GM23338 (cell line): ENCODE measurements at regions not wholly inside any gene's neighbourhood (a gene's known extent, or its start where the extent isn't known, plus 50 kb on each side); places are given as distances from the start of the nearest gene placed in this dataset.

Experiments used
- ATAC-seq: fragments of 200-7000 bp; cut with Tn5 transposase; 3 replicates; pipeline ENCODE4 v1.9.1; 2020
- DNase-seq: peaks from one replicate; pipeline ENCODE4 v3.0.0-alpha.2; 2015; ENCODE audit warnings: low spot score
- H2AFZ ChIP-seq: fragments of 200-600 bp; sonication (generic); 2 replicates; pipeline ENCODE4 v1.8.0; 2016; ENCODE audit warnings: antibody characterized with exemption, mild to moderate bottlenecking, moderate library complexity
- H3F3A ChIP-seq: fragments of 200-600 bp; sonication (generic); replicated peaks from 2 replicates; pipeline ENCODE4 v1.8.0; 2017; ENCODE audit warnings: antibody characterized with exemption, mixed run types, low read depth
- H3K27ac ChIP-seq: fragments of 200-600 bp; sonication (generic); 2 replicates; pipeline ENCODE4 v1.6.1; 2016; ENCODE audit warnings: low read depth
- H3K27me3 ChIP-seq: fragments of 200-600 bp; sonication (generic); 2 replicates; pipeline ENCODE4 v1.8.0; 2016; ENCODE audit warnings: mild to moderate bottlenecking, mixed run types, moderate library complexity; ENCODE audit not compliant: insufficient read depth
- H3K36me3 ChIP-seq: fragments of 200-600 bp; sonication (generic); 2 replicates; pipeline ENCODE4 v1.8.0; 2016; ENCODE audit warnings: mild to moderate bottlenecking; ENCODE audit not compliant: insufficient read depth
- H3K4me1 ChIP-seq: fragments of 200-600 bp; sonication (generic); 2 replicates; pipeline ENCODE4 v1.8.0; 2016; ENCODE audit warnings: mild to moderate bottlenecking, moderate library complexity; ENCODE audit not compliant: insufficient read depth
- H3K4me2 ChIP-seq: fragments of 200-600 bp; sonication (generic); 2 replicates; pipeline ENCODE4 v1.7.1; 2017; ENCODE audit warnings: mixed run types
- H3K4me3 ChIP-seq: fragments of 200-600 bp; sonication (generic); 2 replicates; pipeline ENCODE4 v1.6.1; 2016; ENCODE audit warnings: mixed run types
- H3K79me2 ChIP-seq: fragments of 200-600 bp; sonication (generic); replicated peaks from 2 replicates; pipeline ENCODE4 v1.8.0; 2017; ENCODE audit warnings: mild to moderate bottlenecking; ENCODE audit not compliant: insufficient read depth
- H3K9me2 ChIP-seq: fragments of 200-600 bp; sonication (generic); 2 replicates; pipeline ENCODE4 v1.8.0; 2017; ENCODE audit not compliant: insufficient read depth
- H4K20me1 ChIP-seq: fragments of 200-600 bp; sonication (generic); replicated peaks from 2 replicates; pipeline ENCODE4 v1.8.0; 2017; ENCODE audit warnings: mild to moderate bottlenecking; ENCODE audit not compliant: insufficient read depth
- H3K27ac Mint-ChIP-seq: 2 replicates; pipeline ENCODE4 v1.8.0; 2020; ENCODE audit warnings: inconsistent platforms, mild to moderate bottlenecking, moderate library complexity, mixed read lengths
- H3K27me3 Mint-ChIP-seq: 3 replicates; pipeline ENCODE4 v1.8.0; 2022; ENCODE audit warnings: low read depth, mild to moderate bottlenecking, moderate library complexity, mixed read lengths, inconsistent platforms; ENCODE audit not compliant: insufficient read depth, poor library complexity
- H3K36me3 Mint-ChIP-seq: 3 replicates; pipeline ENCODE4 v1.8.0; 2021; ENCODE audit warnings: low read depth, mild to moderate bottlenecking, inconsistent platforms, moderate library complexity, mixed read lengths
- H3K4me1 Mint-ChIP-seq: 3 replicates; pipeline ENCODE4 v1.8.0; 2020; ENCODE audit warnings: mild to moderate bottlenecking, inconsistent platforms, mixed read lengths
- H3K4me3 Mint-ChIP-seq: 3 replicates; pipeline ENCODE4 v1.8.0; 2021; ENCODE audit warnings: moderate library complexity, mild to moderate bottlenecking, inconsistent platforms, mixed read lengths
- H3K9me3 Mint-ChIP-seq: 3 replicates; pipeline ENCODE4 v1.8.0; 2020; ENCODE audit warnings: moderate library complexity, mild to moderate bottlenecking, inconsistent platforms, mixed read lengths
- CREB1 ChIP-seq: fragments of 250-450 bp; sonication (Bioruptor Pico); IDR thresholded peaks from 2 replicates; pipeline ENCODE4 v1.5.0; 2020; ENCODE audit warnings: low read depth, mild to moderate bottlenecking, moderate library complexity
- EZH2 ChIP-seq: fragments of 200-600 bp; sonication (generic); IDR thresholded peaks from one replicate; pipeline ENCODE4 v1.8.0; 2017; ENCODE audit warnings: antibody characterized with exemption, mild to moderate bottlenecking, low read depth; ENCODE audit not compliant: unreplicated experiment
- EZH2phosphoT487 ChIP-seq: fragments of 200-600 bp; sonication (generic); IDR thresholded peaks from one replicate; pipeline ENCODE4 v1.8.1; 2018; ENCODE audit warnings: antibody characterized with exemption; ENCODE audit not compliant: unreplicated experiment
- JUNB ChIP-seq: IDR thresholded peaks from one replicate; pipeline ENCODE4 v1.6.1; 2016; ENCODE audit warnings: antibody characterized with exemption; ENCODE audit not compliant: unreplicated experiment
- NANOG ChIP-seq: IDR thresholded peaks from 2 replicates; pipeline ENCODE4 v1.6.1; 2016; ENCODE audit warnings: antibody characterized with exemption, borderline replicate concordance
- POLR2AphosphoS5 ChIP-seq: IDR thresholded peaks from 2 replicates; pipeline ENCODE4 v1.6.1; 2016; ENCODE audit warnings: antibody characterized with exemption, low read depth
- STAT1 ChIP-seq: IDR thresholded peaks from one replicate; pipeline ENCODE4 v1.6.1; 2016; ENCODE audit warnings: antibody characterized with exemption; ENCODE audit not compliant: unreplicated experiment
- ZNF114 ChIP-seq: fragments of 250-450 bp; sonication (Bioruptor Pico); IDR thresholded peaks from 2 replicates; pipeline ENCODE4 v1.5.0; 2020; ENCODE audit warnings: mild to moderate bottlenecking, moderate library complexity
- ZNF331 ChIP-seq: fragments of 250-450 bp; sonication (Bioruptor Pico); IDR thresholded peaks from 2 replicates; pipeline ENCODE4 v1.5.0; 2020; ENCODE audit warnings: low read depth, mild to moderate bottlenecking, moderate library complexity
- TF ChIP-seq, protein P1 (sequence below), 2 experiments: fragments of 200-600 bp in 1 of 2; sonication (generic) in 1 of 2; conservative IDR thresholded peaks; 2 replicates each; pipeline versions ENCODE4 v1.5.1 to v1.6.1; 2016 to 2017; ENCODE audit warnings: antibody characterized with exemption in 2 of 2, low read depth in 2 of 2, mild to moderate bottlenecking in 2 of 2, moderate library complexity in 1 of 2
- TF ChIP-seq, protein P2 (sequence below): fragments of 250-450 bp; sonication (Bioruptor Pico); IDR thresholded peaks from 2 replicates; pipeline ENCODE4 v1.5.0; 2020; ENCODE audit warnings: mild to moderate bottlenecking, moderate library complexity
- TF ChIP-seq, protein P3 (sequence below): IDR thresholded peaks from one replicate; pipeline ENCODE4 v1.6.1; 2018; ENCODE audit warnings: antibody characterized with exemption; ENCODE audit not compliant: unreplicated experiment
- TF ChIP-seq, protein P4 (sequence below): IDR thresholded peaks from 2 replicates; pipeline ENCODE4 v1.6.1; 2016; ENCODE audit warnings: antibody characterized with exemption

DNA sequence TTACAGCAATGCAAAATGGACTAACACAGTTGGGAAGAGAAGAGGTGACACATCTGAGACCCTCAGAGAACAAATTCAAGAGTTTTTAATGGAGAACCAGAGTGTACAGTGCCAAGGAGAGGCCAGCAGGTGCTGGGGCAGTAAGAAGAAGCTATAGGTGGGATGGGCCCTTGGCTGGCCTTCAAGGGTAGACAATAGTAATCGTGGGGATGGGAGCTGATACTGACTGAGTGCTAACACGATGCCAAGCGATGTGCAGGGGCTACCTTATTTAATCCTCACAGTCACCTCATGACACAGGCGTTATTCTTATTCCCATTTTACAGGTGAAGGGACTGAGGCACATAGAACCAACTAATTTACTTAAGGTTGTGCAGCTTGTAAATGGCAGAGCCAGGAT lies 131.9 kb upstream of the ID2 start:
- ATAC-seq (no peak), DNase-seq (no peak)
- TF ChIP-seq NANOG (no peak), STAT1 (no peak), ZNF114 (no peak), JUNB (no peak), CREB1 (CRISPR knock-in tag) (no peak), EZH2phosphoT487 (no peak), ZNF331 (CRISPR knock-in tag) (no peak), POLR2AphosphoS5 (no peak), EZH2 (no peak)
- TF ChIP-seq, protein P1, sequence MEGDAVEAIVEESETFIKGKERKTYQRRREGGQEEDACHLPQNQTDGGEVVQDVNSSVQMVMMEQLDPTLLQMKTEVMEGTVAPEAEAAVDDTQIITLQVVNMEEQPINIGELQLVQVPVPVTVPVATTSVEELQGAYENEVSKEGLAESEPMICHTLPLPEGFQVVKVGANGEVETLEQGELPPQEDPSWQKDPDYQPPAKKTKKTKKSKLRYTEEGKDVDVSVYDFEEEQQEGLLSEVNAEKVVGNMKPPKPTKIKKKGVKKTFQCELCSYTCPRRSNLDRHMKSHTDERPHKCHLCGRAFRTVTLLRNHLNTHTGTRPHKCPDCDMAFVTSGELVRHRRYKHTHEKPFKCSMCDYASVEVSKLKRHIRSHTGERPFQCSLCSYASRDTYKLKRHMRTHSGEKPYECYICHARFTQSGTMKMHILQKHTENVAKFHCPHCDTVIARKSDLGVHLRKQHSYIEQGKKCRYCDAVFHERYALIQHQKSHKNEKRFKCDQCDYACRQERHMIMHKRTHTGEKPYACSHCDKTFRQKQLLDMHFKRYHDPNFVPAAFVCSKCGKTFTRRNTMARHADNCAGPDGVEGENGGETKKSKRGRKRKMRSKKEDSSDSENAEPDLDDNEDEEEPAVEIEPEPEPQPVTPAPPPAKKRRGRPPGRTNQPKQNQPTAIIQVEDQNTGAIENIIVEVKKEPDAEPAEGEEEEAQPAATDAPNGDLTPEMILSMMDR (conservative IDR thresholded peaks at IDR 0.05; ENCODE audit: low read depth in 2 of 2) = no peak
- TF ChIP-seq, protein P2, sequence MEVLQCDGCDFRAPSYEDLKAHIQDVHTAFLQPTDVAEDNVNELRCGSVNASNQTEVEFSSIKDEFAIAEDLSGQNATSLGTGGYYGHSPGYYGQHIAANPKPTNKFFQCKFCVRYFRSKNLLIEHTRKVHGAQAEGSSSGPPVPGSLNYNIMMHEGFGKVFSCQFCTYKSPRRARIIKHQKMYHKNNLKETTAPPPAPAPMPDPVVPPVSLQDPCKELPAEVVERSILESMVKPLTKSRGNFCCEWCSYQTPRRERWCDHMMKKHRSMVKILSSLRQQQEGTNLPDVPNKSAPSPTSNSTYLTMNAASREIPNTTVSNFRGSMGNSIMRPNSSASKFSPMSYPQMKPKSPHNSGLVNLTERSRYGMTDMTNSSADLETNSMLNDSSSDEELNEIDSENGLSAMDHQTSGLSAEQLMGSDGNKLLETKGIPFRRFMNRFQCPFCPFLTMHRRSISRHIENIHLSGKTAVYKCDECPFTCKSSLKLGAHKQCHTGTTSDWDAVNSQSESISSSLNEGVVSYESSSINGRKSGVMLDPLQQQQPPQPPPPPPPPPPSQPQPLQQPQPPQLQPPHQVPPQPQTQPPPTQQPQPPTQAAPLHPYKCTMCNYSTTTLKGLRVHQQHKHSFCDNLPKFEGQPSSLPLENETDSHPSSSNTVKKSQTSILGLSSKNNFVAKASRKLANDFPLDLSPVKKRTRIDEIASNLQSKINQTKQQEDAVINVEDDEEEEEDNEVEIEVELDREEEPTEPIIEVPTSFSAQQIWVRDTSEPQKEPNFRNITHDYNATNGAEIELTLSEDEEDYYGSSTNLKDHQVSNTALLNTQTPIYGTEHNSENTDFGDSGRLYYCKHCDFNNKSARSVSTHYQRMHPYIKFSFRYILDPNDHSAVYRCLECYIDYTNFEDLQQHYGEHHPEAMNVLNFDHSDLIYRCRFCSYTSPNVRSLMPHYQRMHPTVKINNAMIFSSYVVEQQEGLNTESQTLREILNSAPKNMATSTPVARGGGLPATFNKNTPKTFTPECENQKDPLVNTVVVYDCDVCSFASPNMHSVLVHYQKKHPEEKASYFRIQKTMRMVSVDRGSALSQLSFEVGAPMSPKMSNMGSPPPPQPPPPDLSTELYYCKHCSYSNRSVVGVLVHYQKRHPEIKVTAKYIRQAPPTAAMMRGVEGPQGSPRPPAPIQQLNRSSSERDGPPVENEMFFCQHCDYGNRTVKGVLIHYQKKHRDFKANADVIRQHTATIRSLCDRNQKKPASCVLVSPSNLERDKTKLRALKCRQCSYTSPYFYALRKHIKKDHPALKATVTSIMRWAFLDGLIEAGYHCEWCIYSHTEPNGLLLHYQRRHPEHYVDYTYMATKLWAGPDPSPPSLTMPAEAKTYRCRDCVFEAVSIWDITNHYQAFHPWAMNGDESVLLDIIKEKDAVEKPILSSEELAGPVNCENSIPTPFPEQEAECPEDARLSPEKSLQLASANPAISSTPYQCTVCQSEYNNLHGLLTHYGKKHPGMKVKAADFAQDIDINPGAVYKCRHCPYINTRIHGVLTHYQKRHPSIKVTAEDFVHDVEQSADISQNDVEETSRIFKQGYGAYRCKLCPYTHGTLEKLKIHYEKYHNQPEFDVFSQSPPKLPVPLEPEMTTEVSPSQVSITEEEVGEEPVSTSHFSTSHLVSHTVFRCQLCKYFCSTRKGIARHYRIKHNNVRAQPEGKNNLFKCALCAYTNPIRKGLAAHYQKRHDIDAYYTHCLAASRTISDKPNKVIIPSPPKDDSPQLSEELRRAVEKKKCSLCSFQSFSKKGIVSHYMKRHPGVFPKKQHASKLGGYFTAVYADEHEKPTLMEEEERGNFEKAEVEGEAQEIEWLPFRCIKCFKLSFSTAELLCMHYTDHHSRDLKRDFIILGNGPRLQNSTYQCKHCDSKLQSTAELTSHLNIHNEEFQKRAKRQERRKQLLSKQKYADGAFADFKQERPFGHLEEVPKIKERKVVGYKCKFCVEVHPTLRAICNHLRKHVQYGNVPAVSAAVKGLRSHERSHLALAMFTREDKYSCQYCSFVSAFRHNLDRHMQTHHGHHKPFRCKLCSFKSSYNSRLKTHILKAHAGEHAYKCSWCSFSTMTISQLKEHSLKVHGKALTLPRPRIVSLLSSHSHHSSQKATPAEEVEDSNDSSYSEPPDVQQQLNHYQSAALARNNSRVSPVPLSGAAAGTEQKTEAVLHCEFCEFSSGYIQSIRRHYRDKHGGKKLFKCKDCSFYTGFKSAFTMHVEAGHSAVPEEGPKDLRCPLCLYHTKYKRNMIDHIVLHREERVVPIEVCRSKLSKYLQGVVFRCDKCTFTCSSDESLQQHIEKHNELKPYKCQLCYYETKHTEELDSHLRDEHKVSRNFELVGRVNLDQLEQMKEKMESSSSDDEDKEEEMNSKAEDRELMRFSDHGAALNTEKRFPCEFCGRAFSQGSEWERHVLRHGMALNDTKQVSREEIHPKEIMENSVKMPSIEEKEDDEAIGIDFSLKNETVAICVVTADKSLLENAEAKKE (CRISPR knock-in tag) = no peak
- TF ChIP-seq, protein P3, sequence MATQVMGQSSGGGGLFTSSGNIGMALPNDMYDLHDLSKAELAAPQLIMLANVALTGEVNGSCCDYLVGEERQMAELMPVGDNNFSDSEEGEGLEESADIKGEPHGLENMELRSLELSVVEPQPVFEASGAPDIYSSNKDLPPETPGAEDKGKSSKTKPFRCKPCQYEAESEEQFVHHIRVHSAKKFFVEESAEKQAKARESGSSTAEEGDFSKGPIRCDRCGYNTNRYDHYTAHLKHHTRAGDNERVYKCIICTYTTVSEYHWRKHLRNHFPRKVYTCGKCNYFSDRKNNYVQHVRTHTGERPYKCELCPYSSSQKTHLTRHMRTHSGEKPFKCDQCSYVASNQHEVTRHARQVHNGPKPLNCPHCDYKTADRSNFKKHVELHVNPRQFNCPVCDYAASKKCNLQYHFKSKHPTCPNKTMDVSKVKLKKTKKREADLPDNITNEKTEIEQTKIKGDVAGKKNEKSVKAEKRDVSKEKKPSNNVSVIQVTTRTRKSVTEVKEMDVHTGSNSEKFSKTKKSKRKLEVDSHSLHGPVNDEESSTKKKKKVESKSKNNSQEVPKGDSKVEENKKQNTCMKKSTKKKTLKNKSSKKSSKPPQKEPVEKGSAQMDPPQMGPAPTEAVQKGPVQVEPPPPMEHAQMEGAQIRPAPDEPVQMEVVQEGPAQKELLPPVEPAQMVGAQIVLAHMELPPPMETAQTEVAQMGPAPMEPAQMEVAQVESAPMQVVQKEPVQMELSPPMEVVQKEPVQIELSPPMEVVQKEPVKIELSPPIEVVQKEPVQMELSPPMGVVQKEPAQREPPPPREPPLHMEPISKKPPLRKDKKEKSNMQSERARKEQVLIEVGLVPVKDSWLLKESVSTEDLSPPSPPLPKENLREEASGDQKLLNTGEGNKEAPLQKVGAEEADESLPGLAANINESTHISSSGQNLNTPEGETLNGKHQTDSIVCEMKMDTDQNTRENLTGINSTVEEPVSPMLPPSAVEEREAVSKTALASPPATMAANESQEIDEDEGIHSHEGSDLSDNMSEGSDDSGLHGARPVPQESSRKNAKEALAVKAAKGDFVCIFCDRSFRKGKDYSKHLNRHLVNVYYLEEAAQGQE = no peak
- TF ChIP-seq, protein P4, sequence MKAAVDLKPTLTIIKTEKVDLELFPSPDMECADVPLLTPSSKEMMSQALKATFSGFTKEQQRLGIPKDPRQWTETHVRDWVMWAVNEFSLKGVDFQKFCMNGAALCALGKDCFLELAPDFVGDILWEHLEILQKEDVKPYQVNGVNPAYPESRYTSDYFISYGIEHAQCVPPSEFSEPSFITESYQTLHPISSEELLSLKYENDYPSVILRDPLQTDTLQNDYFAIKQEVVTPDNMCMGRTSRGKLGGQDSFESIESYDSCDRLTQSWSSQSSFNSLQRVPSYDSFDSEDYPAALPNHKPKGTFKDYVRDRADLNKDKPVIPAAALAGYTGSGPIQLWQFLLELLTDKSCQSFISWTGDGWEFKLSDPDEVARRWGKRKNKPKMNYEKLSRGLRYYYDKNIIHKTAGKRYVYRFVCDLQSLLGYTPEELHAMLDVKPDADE = no peak
- Mint-ChIP-seq H3K36me3 (no peaks in the 10 kb centered on the region; the same call in 2 of the 3 replicates), H3K4me1 (peaks cover 9% of the 10 kb centered on the region; the same call in 2 of the 3 replicates), H3K4me3 (no peak overlapping the region), H3K27me3 (peaks cover 7% of the 10 kb centered on the region), H3K27ac (no peak overlapping the region), H3K9me3 (no peaks in the 10 kb centered on the region)
- Histone ChIP-seq H3K27me3 (no peaks in the 10 kb centered on the region), H3K4me1 (no peaks in the 10 kb centered on the region), H3K27ac (no peak overlapping the region), H3K79me2 (no peaks in the 10 kb centered on the region), H3K4me2 (no peak overlapping the region), H3F3A (no peaks in the 10 kb centered on the region), H3K36me3 (no peaks in the 10 kb centered on the region), H4K20me1 (no peaks in the 10 kb centered on the region), H2AFZ (no peak overlapping the region), H3K9me2 (0 out of 2 replicates have a peak, but pooled peaks cover under 1% of the 10 kb centered on the region), H3K4me3 (no peak overlapping the region)
